ENCODE measurements at regions not wholly inside any gene's neighbourhood (a gene's known extent, or its start where the extent isn't known, plus 50 kb on each side); places are given as distances from the start of the nearest gene placed in this dataset.

- H3K27ac ChIP-seq (replicated peaks) = no peak overlapping the region
- H3K27me3 ChIP-seq (ENCODE audit: insufficient read depth, poor library complexity, severe bottlenecking) = no peaks in the 10 kb centered on the region
- peak; percentile 57 to 70 for DNase-seq (ENCODE audit: low read depth in 1 of 2, low spot score in 1 of 2)
- TF ChIP-seq SPI1 (IDR thresholded peaks at IDR 0.05; ENCODE audit: borderline replicate concordance, low read depth) (peak; percentile 54; the same call in 1 of the 2 replicates), POLR2AphosphoS5 (IDR thresholded peaks at IDR 0.05; ENCODE audit: low read depth) (no peak), CTCF (IDR thresholded peaks at IDR 0.05; ENCODE audit: insufficient read depth, low read length) (no peak), GABPA (IDR thresholded peaks at IDR 0.05; ENCODE audit: low read depth) (no peak)
- H3K4me3 ChIP-seq (replicated peaks; ENCODE audit: insufficient read depth, low read length) = no peak overlapping the region
Measured at GRCh38 chr15:95972041-95972553, 358.4 kb upstream of the NR2F2 start.

GRCh38 chr15:95972812-95973211 lies 357.7 kb upstream of the NR2F2 start:
- Histone ChIP-seq H3K4me3 (replicated peaks; ENCODE audit: insufficient read depth, low read length) (no peak overlapping the region), H3K27me3 (ENCODE audit: insufficient read depth, poor library complexity, severe bottlenecking) (no peaks in the 10 kb centered on the region), H3K27ac (replicated peaks) (no peak overlapping the region)
- DNase-seq (ENCODE audit: low read depth in 1 of 2, low spot score in 1 of 2) = no peak
- no peak for TF ChIP-seq GABPA (IDR thresholded peaks at IDR 0.05; ENCODE audit: low read depth)
- no peak for TF ChIP-seq SPI1 (IDR thresholded peaks at IDR 0.05; ENCODE audit: borderline replicate concordance, low read depth)
- TF ChIP-seq CTCF (IDR thresholded peaks at IDR 0.05; ENCODE audit: insufficient read depth, low read length) = no peak
- no peak for TF ChIP-seq REST (IDR thresholded peaks at IDR 0.05; ENCODE audit: insufficient replicate concordance, low read depth)
- TF ChIP-seq POLR2AphosphoS5 (IDR thresholded peaks at IDR 0.05; ENCODE audit: low read depth) = no peak

GRCh38 chr15:95973566-95974256 lies 356.8 kb upstream of the NR2F2 start:
- TF ChIP-seq GABPA (IDR thresholded peaks at IDR 0.05; ENCODE audit: low read depth) = no peak
- H3K4me3 ChIP-seq (replicated peaks; ENCODE audit: insufficient read depth, low read length) = no peak overlapping the region
- no peak overlapping the region for H3K27ac ChIP-seq (replicated peaks)
- no peaks in the 10 kb centered on the region for H3K27me3 ChIP-seq (ENCODE audit: insufficient read depth, poor library complexity, severe bottlenecking)
- no peak for DNase-seq (ENCODE audit: low read depth in 1 of 2, low spot score in 1 of 2)

GRCh38 chr15:95975212-95975611 lies 355.3 kb upstream of the NR2F2 start:
- Histone ChIP-seq H3K27ac (replicated peaks) (no peak overlapping the region), H3K27me3 (ENCODE audit: insufficient read depth, poor library complexity, severe bottlenecking) (no peaks in the 10 kb centered on the region), H3K4me3 (replicated peaks; ENCODE audit: insufficient read depth, low read length) (no peak overlapping the region)
- DNase-seq (ENCODE audit: low read depth in 1 of 2, low spot score in 1 of 2) = no peak
- no peak for TF ChIP-seq POLR2AphosphoS5 (IDR thresholded peaks at IDR 0.05; ENCODE audit: low read depth)
- no peak for TF ChIP-seq SPI1 (IDR thresholded peaks at IDR 0.05; ENCODE audit: borderline replicate concordance, low read depth)
- no peak for TF ChIP-seq REST (IDR thresholded peaks at IDR 0.05; ENCODE audit: insufficient replicate concordance, low read depth)
- no peak for TF ChIP-seq GABPA (IDR thresholded peaks at IDR 0.05; ENCODE audit: low read depth)
- TF ChIP-seq CTCF (IDR thresholded peaks at IDR 0.05; ENCODE audit: insufficient read depth, low read length) = no peak
